HG02973 (cell line): ENCODE measurements at regions not wholly inside any gene's neighbourhood (a gene's known extent, or its start where the extent isn't known, plus 50 kb on each side); places are given as distances from the start of the nearest gene placed in this dataset.
"Not testable (repeated sequence)": the region's sequence is repeated elsewhere in the genome, so short reads cannot be mapped to it uniquely, and the experiment has no call there.

Experiments used
- ATAC-seq: cut with Tn5 transposase; IDR thresholded peaks from one replicate; pipeline ENCODE4 v1.9.1; 2021; ENCODE audit warnings: moderate library complexity; ENCODE audit not compliant: unreplicated experiment

DNA sequence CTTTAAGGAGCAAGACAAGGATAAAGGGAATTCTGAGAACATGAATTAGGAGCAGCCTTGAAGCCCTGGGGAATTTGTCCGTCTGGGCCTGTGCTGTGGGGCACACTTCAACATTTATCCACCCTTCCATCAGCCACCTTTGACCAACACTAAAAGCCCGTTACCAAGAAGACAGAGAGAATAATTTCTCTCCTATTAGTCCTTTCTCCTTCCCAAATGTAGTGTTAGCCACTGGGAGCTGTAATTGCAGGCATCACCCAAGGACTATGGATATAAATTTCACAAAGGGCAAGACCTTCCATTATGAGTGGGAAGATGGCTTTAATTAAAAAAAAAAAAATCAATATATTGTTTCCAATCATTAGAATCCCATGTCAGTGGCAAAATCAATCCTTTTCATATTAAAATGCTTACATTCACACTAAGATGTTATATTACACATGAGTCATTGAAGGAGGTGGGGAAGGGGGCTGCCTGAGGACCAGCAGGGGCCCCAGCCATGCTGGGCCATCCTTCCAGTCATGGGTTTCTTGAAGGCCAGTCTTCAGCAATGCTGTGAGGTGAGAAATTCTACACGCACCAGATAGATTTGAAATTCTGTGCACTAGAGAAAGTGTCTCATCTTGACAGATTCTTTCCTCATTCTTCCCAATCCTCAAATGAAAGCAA lies 292.5 kb upstream of the NRP1 start:
- ATAC-seq: no peak

DNA sequence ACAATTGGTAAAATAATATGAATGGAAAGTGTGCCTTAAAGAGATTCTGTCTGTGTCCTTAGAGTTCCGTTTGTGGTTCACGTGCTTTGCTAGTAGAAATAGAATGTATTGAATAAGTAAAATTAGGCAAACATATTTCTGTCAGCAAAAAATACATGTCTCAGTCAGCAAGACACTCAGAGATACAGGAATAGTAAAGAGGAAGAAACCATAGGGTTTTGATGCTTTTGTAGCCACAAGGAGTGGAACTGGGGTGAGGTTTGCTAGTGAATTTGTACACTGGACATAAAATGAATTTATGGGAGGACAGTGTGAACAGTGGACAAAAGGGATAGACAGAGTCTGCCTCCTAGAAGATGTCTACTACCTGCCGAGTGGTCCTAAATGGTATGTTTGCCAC lies 289.2 kb upstream of the NRP1 start:
- no peak for ATAC-seq

- no peak for ATAC-seq
Observed at GRCh38 chr10:33621101-33621500, 286.6 kb upstream of the NRP1 start.

- ATAC-seq: no peak
Observed at GRCh38 chr10:33618196-33618595, 283.7 kb upstream of the NRP1 start.

DNA sequence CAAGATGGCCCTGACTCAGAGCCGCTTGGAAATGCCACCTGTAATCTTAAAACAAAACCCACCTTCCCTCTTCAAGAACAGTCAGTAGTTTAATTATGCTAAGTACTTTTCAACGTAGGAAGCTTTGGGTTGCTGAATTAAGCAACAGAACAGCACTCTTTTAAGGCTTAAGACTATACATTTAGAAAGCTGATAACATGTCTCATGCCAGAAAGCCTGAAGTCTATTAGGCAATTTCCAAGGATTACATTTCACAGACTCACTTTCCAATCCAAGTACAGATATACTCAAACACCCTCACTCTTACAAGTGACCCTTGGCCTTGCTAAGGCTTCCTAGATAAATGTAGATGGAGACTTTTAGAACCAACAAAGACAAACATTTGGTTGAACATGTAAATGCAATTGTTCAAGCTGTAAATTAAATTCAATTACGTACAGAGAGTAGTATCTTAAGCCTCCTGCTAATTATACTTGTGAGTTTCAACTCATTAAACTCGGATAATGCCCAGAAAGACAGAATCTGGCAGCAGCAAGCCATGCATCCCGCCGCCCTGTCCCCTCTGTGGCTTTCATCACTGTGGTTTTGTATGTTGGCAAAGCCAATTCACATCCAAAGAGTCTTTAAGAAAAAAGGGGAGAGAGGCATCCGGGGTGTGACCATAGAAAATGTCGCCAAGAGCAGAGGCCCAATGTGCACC lies 283.1 kb upstream of the NRP1 start:
- no peak for ATAC-seq

GRCh38 chr10:33616956-33617355 lies 282.5 kb upstream of the NRP1 start:
- ATAC-seq: no peak

- ATAC-seq: no peak
Observed at GRCh38 chr10:33612551-33612950, 278.1 kb upstream of the NRP1 start.

DNA sequence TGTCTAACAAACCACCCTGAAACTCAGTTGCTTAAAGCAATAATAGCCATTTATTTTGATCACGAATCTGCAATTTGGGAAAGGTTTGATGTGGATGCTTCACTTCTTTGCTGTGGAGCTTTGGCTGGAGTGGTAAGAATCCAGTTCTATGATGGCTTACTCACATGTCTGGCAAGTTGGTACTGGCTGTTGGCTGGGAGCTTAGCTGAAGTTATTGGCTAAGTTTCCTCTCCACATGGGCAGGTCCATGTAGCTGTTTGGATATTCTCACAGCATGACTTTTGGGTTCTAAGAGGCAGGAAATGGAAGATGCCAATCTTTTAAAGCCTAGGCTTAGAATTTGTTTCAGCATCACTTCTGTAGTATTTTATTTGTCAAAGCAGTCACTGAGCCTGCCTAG lies 277.6 kb upstream of the NRP1 start:
- ATAC-seq: no peak

DNA sequence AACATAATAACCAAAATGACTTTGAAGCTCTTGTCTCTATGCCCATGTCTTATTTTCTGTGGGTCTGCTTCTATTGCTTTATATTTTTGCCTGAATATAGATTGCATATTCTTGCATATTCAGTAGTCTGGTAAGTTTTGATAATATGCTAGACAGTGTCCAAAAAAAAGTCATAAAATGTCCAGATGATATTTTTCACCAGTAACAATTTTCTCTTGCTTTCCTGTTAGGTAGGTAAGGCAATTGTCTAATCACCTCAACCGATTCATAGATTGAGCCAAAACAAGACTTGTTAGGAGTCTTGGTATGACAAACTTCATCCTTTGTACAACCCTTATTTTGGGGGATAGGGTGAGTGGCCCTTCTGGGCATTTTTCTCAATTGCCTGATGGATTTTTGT lies 277.0 kb upstream of the NRP1 start:
- no peak for ATAC-seq

DNA sequence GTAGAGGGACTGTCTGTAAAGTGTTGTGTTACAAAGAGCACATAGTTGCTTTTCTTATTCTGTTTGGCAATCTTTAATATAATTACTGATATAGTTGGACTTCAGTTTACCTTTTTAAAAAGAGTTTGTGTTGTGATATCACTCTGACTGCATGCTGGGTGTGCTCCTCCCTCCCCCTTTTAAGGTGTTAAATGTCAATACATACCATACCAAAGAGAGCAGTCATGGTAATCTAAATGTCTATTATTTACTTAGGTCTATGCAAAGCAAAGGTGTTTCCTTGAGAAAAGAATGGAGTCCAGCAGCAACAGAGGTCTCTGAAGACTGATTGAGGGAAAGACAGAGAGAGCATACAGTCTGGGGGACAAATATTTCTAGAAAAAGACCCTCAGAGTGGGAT lies 275.1 kb upstream of the NRP1 start:
- ATAC-seq: no peak

GRCh38 chr10:33602278-33602677 lies 267.8 kb upstream of the NRP1 start:
- no peak for ATAC-seq

- no peak for ATAC-seq
Observed at GRCh38 chr10:33600381-33600780, 265.9 kb upstream of the NRP1 start.

DNA sequence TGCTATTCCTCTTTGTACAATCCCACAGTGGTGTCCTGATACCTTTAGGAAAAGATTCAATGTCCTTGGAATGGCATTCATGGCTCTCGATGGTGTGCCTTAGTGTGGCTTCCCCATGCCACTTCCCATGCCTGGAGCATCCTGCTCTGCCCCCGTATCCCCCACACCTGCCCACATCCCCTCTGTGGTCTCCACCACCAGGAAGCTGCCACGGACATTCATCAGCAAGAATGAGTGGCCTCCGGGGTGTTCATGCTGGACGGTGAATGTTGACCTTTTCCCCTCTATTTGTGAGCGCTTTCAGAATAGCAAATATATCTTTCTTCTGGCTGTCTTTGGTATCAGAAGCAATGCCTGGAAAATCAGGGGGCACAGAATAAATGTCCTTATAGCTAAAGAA lies 262.0 kb upstream of the NRP1 start:
- ATAC-seq: no peak

DNA sequence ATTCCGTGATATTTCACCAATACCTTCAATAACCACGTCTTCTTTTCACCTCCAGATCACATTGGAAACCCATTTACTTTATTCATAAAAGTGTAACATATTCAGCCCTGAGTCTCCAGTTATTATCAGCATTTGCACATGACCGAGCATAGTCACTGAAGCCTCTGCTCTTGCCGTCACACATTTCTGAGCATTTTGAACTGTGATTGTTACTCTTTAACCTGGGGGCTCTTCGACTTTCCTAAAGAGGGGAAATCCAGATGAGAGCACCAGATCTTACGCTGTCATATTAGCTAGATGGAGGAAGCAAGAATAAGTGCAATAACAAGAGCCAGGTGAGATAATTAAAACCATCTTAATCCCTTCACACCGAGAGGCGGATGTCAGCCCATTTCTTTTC lies 260.0 kb upstream of the NRP1 start:
- no peak for ATAC-seq

DNA sequence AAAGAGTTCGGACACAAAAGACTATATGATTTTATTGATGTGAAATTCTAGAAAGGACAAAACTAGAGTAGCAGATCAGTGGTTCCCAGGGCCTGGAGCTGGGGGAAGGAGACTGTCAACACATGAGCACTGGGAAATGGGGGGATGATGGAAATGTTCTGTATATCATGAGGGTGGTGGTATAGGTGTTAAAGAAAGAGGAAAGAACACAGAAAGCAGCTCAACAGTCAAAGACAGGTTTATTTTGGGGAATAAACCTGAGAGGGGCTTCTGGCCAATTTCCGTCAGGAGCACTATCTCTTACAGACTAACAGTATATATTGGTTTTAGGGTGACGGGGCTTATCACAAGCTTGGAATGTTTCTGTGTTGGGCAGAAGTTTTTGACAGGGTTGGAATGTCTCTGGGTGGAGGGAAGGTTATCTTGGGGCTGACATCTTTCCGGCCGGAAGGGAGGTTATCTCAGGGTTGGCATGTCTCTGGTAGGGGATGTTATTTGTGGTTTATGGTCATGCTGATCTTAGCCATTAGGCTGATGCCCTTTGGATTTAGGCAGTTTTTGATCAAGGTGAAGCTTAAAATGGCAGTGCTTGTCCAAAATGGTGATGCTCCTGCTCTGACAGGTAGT lies 254.6 kb upstream of the NRP1 start:
- no peak for ATAC-seq

DNA sequence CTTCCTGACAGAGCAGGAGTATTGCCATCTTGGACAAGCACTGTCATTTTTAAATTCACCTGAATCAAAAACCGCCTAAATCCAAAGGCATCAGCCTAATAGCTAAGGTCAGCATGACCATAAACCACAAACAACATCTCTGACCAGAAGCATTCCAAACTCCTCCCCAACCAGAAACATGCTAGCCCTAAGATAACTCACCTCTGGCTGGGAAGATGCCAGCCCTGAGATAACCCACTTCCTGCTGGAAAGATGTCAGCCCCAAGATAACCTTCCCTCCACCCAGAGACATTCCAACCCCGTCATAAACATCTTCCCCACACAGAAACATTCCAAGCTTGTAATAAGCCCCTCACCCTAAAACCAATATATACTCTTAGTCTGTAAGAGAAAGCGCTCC lies 250.1 kb upstream of the NRP1 start:
- not testable (repeated sequence) for ATAC-seq

DNA sequence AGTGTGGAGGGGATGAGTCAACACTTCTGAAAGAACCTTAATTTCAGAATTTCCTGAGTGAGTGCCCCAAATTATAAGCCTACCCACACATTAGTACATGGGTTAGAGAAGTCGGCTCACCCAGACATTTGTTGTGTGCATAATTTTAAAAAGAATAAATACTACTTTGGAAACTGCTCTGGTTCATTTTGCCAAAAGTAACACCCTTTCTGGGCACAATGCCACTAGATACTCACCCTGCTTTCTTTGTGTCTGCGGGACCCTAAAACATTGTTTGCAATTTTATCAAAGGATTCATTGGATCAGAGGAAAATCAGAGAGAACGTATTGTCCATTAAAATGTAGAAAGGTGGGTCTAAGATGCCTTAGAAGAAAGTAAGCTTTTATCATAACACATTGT lies 245.5 kb upstream of the NRP1 start:
- ATAC-seq: no peak

DNA sequence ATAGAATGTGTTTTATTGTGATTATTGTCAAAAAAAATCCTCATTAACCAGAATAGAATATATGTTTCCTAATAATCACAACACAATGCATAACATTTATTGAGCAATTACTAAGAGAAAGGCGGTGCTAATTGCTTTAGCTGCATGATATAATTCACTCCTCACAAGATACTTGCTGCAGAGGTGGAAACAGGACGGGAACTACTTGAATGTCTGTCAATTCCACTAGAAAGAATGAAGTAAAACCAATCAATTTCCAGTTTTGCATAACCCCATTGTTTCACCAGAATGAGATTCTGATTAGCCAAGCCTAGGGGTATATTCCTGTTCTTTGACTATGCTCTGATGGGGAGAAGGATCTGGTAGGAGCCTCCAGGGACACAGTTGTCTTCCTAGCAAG lies 239.1 kb upstream of the NRP1 start:
- ATAC-seq: no peak

DNA sequence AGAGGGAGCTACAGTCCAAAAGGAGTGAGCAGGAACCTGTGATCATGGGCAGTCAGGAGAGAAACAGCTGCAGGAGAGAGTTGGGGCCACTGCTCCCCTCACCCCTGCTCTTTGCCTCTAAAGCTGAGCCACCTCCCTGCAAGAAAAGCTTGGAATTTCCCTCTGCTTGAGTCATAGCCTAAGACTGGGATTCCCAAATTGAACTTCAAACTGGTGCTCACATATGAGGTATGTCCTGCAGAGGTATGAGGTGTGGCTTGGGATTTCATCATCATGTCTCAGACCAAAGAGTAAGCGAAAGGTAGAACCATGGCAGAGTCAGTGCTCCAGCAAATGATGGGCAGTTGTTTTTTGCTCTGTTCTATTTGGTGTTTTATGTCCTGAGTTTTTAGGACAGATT lies 237.1 kb upstream of the NRP1 start:
- ATAC-seq: no peak

DNA sequence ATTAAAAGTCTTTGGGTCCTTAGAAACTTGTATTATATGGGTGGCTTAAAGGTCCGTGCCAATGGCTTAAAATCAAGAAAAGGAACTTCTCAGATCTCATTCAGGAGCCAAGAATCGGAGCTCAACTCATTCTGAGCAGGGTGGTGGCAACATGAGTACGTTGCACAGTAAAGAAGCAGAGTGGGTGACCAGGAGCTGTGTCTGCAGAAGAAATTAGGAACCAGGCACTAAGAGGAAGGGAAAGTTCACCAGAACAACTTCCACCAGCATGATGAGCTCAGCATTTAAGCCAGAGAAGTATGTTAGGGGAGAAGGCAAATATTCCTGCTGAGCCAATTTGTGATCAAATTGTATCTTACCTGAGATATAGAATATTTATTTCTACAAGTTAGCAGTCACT lies 236.0 kb upstream of the NRP1 start:
- no peak for ATAC-seq

- ATAC-seq: no peak
Observed at GRCh38 chr10:33569702-33570101, 235.2 kb upstream of the NRP1 start.

GRCh38 chr10:33566426-33566825 lies 232.0 kb upstream of the NRP1 start:
- no peak for ATAC-seq
